K562 (cell line): ENCODE measurements at regions not wholly inside any gene's neighbourhood (a gene's known extent, or its start where the extent isn't known, plus 50 kb on each side); places are given as distances from the start of the nearest gene placed in this dataset.

Experiments
- ATAC-seq: fragments of 200-7000 bp; cut with Tn5 transposase; 3 replicates; pipeline ENCODE4 v1.9.1; 2020; ENCODE audit warnings: moderate library complexity
- BruUV-seq: library from RNA; stranded (reverse); fragments of 400-500 nt; replicated peaks from 2 replicates; lab custom pipeline; 2021; lab: Mats Ljungman, UMichigan
- CTCF ChIA-PET: fragments of 300-600 bp; formaldehyde crosslinking; extraction: SDS; loops from one replicate; lab custom pipeline; 2021; ENCODE audit warnings: low intra/inter-chr PET ratio; lab: Yijun Ruan, JAX
- POLR2A ChIA-PET: fragments of 300-600, 350-650 bp; sonication (Branson Sonifier 250); formaldehyde crosslinking; extraction: SDS; loops from one replicate; lab custom pipeline; 2021; ENCODE audit warnings: antibody characterized with exemption, inconsistent platforms; lab: Yijun Ruan, JAX
- DNase-seq, 4 experiments: peaks; one replicate each; pipeline versions ENCODE4 v3.0.0 to v3.0.0-alpha.2; 2011 to 2018; ENCODE audit warnings: low spot score in 3 of 4, mixed read lengths in 3 of 4; ENCODE audit errors: extremely low read depth in 1 of 4
- FAIRE-seq: peaks from 2 replicates; lab custom pipeline; 2011; peaks lifted over from hg19 to GRCh38; lab: Jason Lieb, UNC
- H2AFZ ChIP-seq: 2 replicates; pipeline ENCODE4 v1.6.0; 2011; ENCODE audit warnings: low read depth, low read length, control low read depth, inconsistent platforms
- H3K27ac ChIP-seq: fragments of 200-600 bp; 3 replicates; pipeline ENCODE4 v1.8.0; 2011; ENCODE audit warnings: low read depth, mild to moderate bottlenecking, control low read depth, inconsistent platforms, low read length, moderate library complexity, mixed read lengths; ENCODE audit errors: extremely low read depth
- H3K27me3 ChIP-seq, 2 experiments: fragments of 300-600 bp in 1 of 2; 2 replicates in 1 of 2; 3 replicates in 1 of 2; pipeline versions ENCODE4 v1.6.0 to v1.8.0; 2011; ENCODE audit warnings: inconsistent platforms in 2 of 2, low read length in 2 of 2, mild to moderate bottlenecking in 1 of 2, mixed read lengths in 1 of 2, moderate library complexity in 1 of 2; ENCODE audit not compliant: control insufficient read depth in 2 of 2, insufficient read depth in 2 of 2
- H3K36me3 ChIP-seq: fragments of 300-600 bp; 3 replicates; pipeline ENCODE4 v1.8.0; 2011; ENCODE audit warnings: mild to moderate bottlenecking, low read length, inconsistent platforms; ENCODE audit not compliant: control insufficient read depth, insufficient read depth
- H3K4me1 ChIP-seq, 2 experiments: fragments of 200-600 bp in 1 of 2; replicated peaks in 1 of 2; 2 replicates in 1 of 2; 3 replicates in 1 of 2; pipeline versions ENCODE4 v1.5.1 to v1.8.0; 2011; ENCODE audit warnings: inconsistent platforms in 2 of 2, low read length in 2 of 2, mild to moderate bottlenecking in 1 of 2, mixed read lengths in 1 of 2, moderate library complexity in 1 of 2; ENCODE audit not compliant: control insufficient read depth in 2 of 2, insufficient read depth in 2 of 2
- H3K4me2 ChIP-seq: 2 replicates; pipeline ENCODE4 v1.6.1; 2011; ENCODE audit warnings: low read length, control low read depth, inconsistent platforms, mixed read lengths; ENCODE audit not compliant: insufficient read depth
- H3K4me3 ChIP-seq: fragments of 200-600 bp; sonication (generic), shearing (Covaris generic); 2 replicates; pipeline ENCODE4 v1.5.1; 2016; ENCODE audit warnings: control low read depth, inconsistent platforms
- H3K79me2 ChIP-seq: fragments of 200-600 bp; 3 replicates; pipeline ENCODE4 v1.8.0; 2011; ENCODE audit warnings: low read length, inconsistent platforms; ENCODE audit not compliant: control insufficient read depth, insufficient read depth
- H3K9ac ChIP-seq, 2 experiments: 2 replicates each; pipeline versions ENCODE4 v1.6.0 to v1.6.1; 2011; ENCODE audit warnings: low read depth in 2 of 2, low read length in 2 of 2, control low read depth in 1 of 2, inconsistent platforms in 1 of 2, mild to moderate bottlenecking in 1 of 2, mixed read lengths in 1 of 2; ENCODE audit not compliant: insufficient read depth in 1 of 2
- H3K9me1 ChIP-seq: one replicate; pipeline ENCODE4 v1.6.0; 2011; ENCODE audit warnings: inconsistent platforms, mild to moderate bottlenecking, low read length, moderate library complexity; ENCODE audit not compliant: control insufficient read depth, insufficient read depth
- H3K9me3 ChIP-seq: replicated peaks from 2 replicates; pipeline ENCODE4 v1.5.1; 2011; ENCODE audit warnings: low read depth, low read length, inconsistent platforms; ENCODE audit not compliant: control insufficient read depth, insufficient read depth
- H4K20me1 ChIP-seq: replicated peaks from 2 replicates; pipeline ENCODE4 v1.6.1; 2011; ENCODE audit warnings: low read length, inconsistent platforms, mixed read lengths; ENCODE audit not compliant: control insufficient read depth, insufficient read depth
- KAT7 ChIP-seq: sonication (generic); formaldehyde crosslinking; IDR thresholded peaks from 2 replicates; pipeline ENCODE4 v1.8.0; 2022; ENCODE audit warnings: missing genetic modification reagents, mild to moderate bottlenecking, borderline replicate concordance
- MNT ChIP-seq, 2 experiments: fragments of 450-650 bp; conservative IDR thresholded peaks; 2 replicates each; pipeline ENCODE4 v1.6.1; 2017; ENCODE audit warnings: mild to moderate bottlenecking in 2 of 2, moderate library complexity in 2 of 2
- THAP12 ChIP-seq: fragments of 250-450 bp; sonication (Bioruptor Pico); IDR thresholded peaks from 2 replicates; pipeline ENCODE4 v1.9.0; 2021; ENCODE audit warnings: mild to moderate bottlenecking, inconsistent platforms
- WGBS: fragments of 100-300 bp; shearing (Covaris generic); methylation state at CpG from one replicate; pipeline ENCODE4 v1.1.6; 2016; ENCODE audit warnings: low coverage, mixed read lengths; ENCODE audit not compliant: insufficient coverage; ENCODE audit errors: missing lambda C conversion rate; 5-methylcytosine and 5-hydroxymethylcytosine counted together
- in situ Hi-C: fragments of 300-500 bp; cut with MboI; formaldehyde crosslinking; loops from 4 replicates; pipeline ENCODE4 v1.15.0; 2018; ENCODE audit warnings: inconsistent platforms, mixed read lengths
- intact Hi-C: fragments of 100-400 bp; cut with micrococcal nuclease; formaldehyde crosslinking; loops from 2 replicates; pipeline ENCODE4 v1.14.2; 2022

- WGBS = 51% methylated on average over 6 of the region's 6 CpGs
- ChIA-PET CTCF (no interaction called here), POLR2A (interaction anchor here (1.8 kb wide), 1 partner anchor 9 kb away, joined by 4 read pairs; no protein-coding TSS in a partner anchor)
- H3K9me3 ChIP-seq = no peaks in the 10 kb centered on the region
- BruUV-seq = no TSS peak
- H3K36me3 ChIP-seq = no peaks in the 10 kb centered on the region
- H3K79me2 ChIP-seq = no peaks in the 10 kb centered on the region
- no peak overlapping the region for H3K9ac ChIP-seq
- no peaks in the 10 kb centered on the region for H3K9me1 ChIP-seq
- H3K4me3 ChIP-seq = no peak overlapping the region
- H3K27me3 ChIP-seq = no peaks in the 10 kb centered on the region
- no peak overlapping the region for H2AFZ ChIP-seq
- no peak for FAIRE-seq
- ATAC-seq = no peak
- in situ Hi-C loops (no loop called here), intact Hi-C loops (no loop called here)
- H3K4me2 ChIP-seq = no peak overlapping the region
- peaks cover 0 to 3% of the 10 kb centered on the region in 2 experiments; a peak in 3 of 5 replicates for H3K4me1 ChIP-seq
- H3K27ac ChIP-seq = no peak overlapping the region
- no peak for DNase-seq
- TF ChIP-seq KAT7 (CRISPR knock-in tag) (no peak), THAP12 (no peak), MNT (conservative IDR thresholded peaks at IDR 0.05) (no peak)
- H4K20me1 ChIP-seq = no peaks in the 10 kb centered on the region
These were observed 214.0 kb upstream of the TRIB2 start for GRCh38 chr2:12502759-12503158.
